ENCODE measurements at regions not wholly inside any gene's neighbourhood (a gene's known extent, or its start where the extent isn't known, plus 50 kb on each side); places are given as distances from the start of the nearest gene placed in this dataset.

DNA sequence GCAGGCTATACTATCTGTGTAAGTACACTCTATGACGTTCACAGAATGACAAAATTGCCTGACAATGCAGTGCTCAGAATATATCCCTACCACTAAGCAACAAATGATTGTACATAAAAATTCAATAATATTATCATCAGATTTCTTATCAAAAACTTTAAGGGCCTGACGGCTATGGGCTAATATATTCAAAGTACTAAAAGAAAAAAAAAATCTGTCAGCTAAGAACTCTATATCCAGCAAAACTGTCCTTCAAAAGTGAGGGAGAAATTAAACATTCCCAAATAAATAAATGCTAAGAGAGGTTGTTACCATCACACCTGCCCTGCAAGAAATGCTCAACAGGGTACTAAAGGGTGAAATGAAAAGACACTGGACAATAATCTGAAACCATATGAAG, 127.3 kb downstream of the TM2D1 start:
- H3K4me1 ChIP-seq = no peaks in the 10 kb centered on the region
- no peaks in the 10 kb centered on the region for H3K36me3 ChIP-seq
- TF ChIP-seq, protein P1, sequence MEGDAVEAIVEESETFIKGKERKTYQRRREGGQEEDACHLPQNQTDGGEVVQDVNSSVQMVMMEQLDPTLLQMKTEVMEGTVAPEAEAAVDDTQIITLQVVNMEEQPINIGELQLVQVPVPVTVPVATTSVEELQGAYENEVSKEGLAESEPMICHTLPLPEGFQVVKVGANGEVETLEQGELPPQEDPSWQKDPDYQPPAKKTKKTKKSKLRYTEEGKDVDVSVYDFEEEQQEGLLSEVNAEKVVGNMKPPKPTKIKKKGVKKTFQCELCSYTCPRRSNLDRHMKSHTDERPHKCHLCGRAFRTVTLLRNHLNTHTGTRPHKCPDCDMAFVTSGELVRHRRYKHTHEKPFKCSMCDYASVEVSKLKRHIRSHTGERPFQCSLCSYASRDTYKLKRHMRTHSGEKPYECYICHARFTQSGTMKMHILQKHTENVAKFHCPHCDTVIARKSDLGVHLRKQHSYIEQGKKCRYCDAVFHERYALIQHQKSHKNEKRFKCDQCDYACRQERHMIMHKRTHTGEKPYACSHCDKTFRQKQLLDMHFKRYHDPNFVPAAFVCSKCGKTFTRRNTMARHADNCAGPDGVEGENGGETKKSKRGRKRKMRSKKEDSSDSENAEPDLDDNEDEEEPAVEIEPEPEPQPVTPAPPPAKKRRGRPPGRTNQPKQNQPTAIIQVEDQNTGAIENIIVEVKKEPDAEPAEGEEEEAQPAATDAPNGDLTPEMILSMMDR (IDR thresholded peaks at IDR 0.05) = no peak
- TF ChIP-seq EP300 (IDR thresholded peaks at IDR 0.05) (no peak), POLR2A (IDR thresholded peaks at IDR 0.05) (no peak)
- WGBS, 2 donors = 95 to 96% methylated on average over 2 of the region's 2 CpGs
- peaks cover 0 to 3% (median 0%) of the 10 kb centered on the region in 4 donors for H3K9me3 ChIP-seq
- H3K27me3 ChIP-seq = no peaks in the 10 kb centered on the region
- DNase-seq (ENCODE audit: low spot score in 2 of 2) = no peak
- no peak overlapping the region for H3K4me3 ChIP-seq
- H3K27ac ChIP-seq = no peak overlapping the region

DNA sequence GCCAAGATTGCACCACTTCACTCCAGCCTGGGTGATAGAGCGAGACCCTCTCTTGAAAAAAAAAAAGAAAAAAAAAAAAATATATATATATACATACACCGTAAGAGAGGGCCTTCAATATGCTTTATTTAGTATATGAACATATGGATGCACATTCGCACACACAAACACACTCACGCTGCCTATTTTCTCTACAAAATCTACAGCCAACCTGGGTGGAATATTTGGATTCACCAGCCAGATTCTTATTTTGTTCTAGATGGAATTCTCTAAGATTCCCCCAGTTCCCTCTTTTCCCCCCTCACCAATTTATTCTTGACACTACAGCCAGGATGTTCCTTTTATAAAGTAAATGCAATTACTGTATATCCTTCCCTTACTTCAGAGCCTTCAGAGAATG, 131.6 kb downstream of the TM2D1 start:
- no peak for DNase-seq (ENCODE audit: low spot score in 2 of 2)
- 96 to 99% methylated on average over 4 of the region's 4 CpGs for WGBS, 2 donors

DNA sequence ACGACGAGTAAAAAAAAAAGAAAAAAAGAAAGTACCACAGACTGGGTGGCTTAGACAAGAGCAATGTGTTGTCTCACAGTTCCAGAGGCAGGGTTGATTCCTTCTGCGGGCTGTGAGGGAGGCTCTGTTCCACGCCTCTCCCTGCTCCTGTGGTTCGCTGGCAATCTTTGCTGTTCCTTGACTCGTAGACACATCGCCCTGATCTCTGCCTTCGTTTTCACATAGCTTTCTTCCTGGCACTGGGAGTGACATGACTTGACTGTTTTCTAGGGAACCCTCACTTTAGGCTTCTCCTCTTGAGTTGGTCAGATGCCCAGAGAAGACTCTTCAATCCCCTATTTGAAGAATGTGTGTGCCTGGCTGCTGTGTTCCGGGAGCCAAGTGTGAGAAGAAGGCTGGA, 133.6 kb downstream of the TM2D1 start:
- Histone ChIP-seq H3K4me1 (no peaks in the 10 kb centered on the region), H3K36me3 (no peaks in the 10 kb centered on the region), H3K4me3 (no peak overlapping the region), H3K27me3 (no peaks in the 10 kb centered on the region), H3K27ac (no peak overlapping the region), H3K9me3 (no peaks in the 10 kb centered on the region)
- no peak for DNase-seq (ENCODE audit: low spot score in 2 of 2)
- WGBS, 2 donors = 91 to 94% methylated on average over 9 of the region's 9 CpGs
- TF ChIP-seq EP300 (IDR thresholded peaks at IDR 0.05) (no peak), POLR2A (IDR thresholded peaks at IDR 0.05) (no peak)
- TF ChIP-seq, protein P1 (IDR thresholded peaks at IDR 0.05) = no peak

More for the DNA sequence above, 131.6 kb downstream of the TM2D1 start:
- Histone ChIP-seq H3K4me3 (no peak overlapping the region), H3K27me3 (no peaks in the 10 kb centered on the region), H3K36me3 (no peaks in the 10 kb centered on the region), H3K9me3 (peaks cover 0 to 3% (median 0%) of the 10 kb centered on the region in 4 donors), H3K4me1 (no peaks in the 10 kb centered on the region), H3K27ac (no peak overlapping the region)
- TF ChIP-seq, protein P1 (IDR thresholded peaks at IDR 0.05) = no peak

DNA sequence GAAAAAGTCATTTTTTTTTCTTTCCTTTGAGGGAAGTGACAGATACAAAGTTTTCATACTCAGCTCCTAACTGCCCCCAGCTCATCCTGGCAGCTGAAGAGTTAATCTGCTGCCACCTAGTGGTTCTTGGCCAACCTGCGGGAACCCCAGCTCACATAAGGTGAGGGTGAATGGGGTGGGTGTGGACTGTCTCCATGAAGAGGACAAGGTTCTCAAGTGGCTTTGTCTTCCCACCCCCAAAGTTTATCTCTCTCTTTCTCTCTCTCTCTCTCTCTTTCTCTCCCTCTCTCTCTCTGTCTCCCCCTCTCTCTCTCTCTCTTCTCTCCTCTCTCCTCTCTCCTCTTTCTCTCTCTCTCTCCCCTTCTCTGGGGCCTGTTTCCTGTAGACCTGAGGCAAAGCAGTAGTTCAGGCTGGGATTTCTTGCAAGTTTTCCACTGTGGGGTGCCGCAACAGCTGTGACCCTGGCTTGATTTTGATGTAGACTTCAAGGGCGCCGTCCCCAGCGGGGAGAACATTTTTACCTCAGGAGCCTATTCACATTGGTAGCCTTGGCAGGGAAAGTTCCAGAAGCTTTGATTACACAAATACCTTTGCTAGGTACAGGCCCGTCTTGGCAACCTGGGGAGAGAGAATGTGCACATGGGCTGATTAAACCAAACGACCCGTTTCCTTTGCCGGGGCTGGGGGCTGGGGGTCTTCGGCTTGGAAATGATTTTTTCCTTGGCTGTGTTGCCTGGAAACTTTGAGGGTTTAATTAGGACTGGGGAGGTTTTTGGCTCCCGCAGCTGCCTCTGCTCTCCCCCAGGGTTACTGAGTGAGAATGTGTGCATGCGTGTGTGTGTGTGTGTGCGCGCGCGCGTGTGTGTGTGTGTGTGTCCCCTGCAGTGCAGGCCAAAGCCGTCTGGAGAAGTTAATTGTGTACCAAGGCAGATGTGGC, 135.9 kb downstream of the TM2D1 start:
- Histone ChIP-seq H3K4me3 (no peak overlapping the region), H3K4me1 (no peaks in the 10 kb centered on the region), H3K9me3 (no peaks in the 10 kb centered on the region), H3K36me3 (no peaks in the 10 kb centered on the region), H3K27ac (no peak overlapping the region), H3K27me3 (no peaks in the 10 kb centered on the region)
- no peak for TF ChIP-seq EP300 (IDR thresholded peaks at IDR 0.05)
- TF ChIP-seq, protein P1 (IDR thresholded peaks at IDR 0.05) = peak; percentile 26 to 52 (median 43)
- no peak for TF ChIP-seq POLR2A (IDR thresholded peaks at IDR 0.05)
- WGBS, 2 donors = 55 to 63% methylated on average over 18 of the region's 18 CpGs
- no peak for DNase-seq (ENCODE audit: low spot score in 2 of 2)

DNA sequence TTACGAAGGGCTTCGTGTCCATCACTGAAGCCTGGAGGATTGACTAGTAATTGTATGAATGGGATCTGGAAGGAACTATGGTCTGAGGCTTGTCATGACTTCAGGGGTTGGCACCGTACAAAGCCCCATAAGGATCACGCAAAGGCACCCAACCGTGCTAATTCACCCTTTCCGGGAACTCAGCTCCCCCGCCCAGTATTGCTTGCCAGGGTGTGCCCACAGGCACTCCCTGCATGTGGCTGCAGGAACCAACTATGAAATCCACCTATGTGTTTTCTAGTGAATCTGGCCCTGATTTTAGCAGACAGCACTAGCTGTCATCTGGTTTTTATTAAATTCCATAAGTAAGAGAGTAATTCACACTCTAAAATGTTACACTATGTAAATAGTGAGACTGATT, 139.2 kb downstream of the TM2D1 start:
- Histone ChIP-seq H3K9me3 (no peaks in the 10 kb centered on the region), H3K4me3 (no peak overlapping the region), H3K27ac (no peak overlapping the region), H3K36me3 (no peaks in the 10 kb centered on the region), H3K4me1 (no peaks in the 10 kb centered on the region), H3K27me3 (no peaks in the 10 kb centered on the region)
- DNase-seq (ENCODE audit: low spot score in 2 of 2) = no peak
- TF ChIP-seq POLR2A (IDR thresholded peaks at IDR 0.05) (no peak), EP300 (IDR thresholded peaks at IDR 0.05) (no peak)
- TF ChIP-seq, protein P1 (IDR thresholded peaks at IDR 0.05) = no peak
- WGBS, 2 donors = 76% methylated on average over 7 of the region's 7 CpGs

Data from tibial nerve (tissue), 4 donors.